ENCODE measurements at regions not wholly inside any gene's neighbourhood (a gene's known extent, or its start where the extent isn't known, plus 50 kb on each side); places are given as distances from the start of the nearest gene placed in this dataset.

DNA sequence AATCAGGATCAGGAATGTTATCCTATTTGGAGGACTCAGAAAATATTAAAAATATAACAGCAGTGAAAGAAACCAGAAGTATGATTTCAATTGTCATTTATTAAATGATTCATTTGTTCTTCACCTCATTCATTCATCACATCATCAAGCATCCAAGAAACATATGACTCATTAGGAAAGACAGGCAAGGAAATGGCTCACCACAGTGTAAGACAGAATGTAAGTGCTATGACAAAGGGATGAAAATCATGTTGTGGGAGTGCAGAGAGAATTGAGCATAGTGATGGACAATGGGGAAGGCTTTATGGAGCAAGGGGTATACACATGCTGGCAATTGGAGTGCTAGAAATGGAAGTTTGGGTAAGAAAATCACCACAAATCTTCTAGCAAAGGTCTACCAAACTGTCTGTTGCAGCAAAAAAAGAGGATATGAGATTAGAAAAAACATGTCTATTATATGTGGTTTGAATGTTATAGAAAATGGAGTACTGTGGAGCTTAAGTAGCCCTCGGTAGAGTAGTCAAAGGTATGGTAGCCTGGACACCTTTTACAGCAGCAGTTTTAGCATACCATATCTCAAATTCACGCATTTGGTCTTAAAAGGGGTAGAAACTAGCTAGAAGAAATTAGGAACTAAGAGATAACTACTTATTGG is 111.1 kb upstream of the GPR149 start:
- DNase-seq = no peak

DNA sequence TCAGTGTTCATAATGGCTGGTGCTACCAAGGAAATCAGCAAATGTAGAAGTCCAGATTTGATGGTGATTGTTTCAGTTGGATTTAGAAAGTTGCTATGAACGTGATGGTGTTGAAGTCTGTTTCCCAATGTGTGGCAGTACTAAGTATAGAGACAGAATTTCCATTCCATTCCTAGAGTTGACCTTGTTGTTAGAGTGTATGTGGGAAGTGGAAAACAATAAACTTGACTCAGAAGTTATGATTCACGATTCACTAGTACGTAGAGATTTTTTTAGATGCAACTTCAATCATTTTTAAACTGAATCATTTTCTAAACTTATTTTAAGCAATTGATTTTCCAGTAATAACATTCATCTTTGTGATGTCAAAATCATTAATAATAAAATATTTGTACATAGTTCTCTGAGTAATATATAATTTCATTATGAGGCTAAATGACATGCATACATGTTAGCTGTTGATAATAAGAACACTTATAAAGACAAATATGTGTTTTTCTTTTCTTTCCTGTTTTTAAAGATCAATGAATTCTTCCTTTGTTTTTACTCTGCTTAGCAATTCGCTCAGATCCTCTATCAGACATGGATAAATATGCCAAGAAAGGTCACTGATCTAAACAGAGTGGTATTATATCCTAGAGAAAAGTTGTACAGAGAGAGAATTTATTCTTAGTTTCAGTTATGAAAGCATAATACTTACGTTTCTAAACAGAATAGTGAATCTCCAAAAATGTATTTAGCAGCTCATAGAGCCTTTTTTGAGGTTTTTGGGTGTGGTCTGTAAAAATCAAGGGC is 108.8 kb upstream of the GPR149 start:
- DNase-seq = no peak

DNA sequence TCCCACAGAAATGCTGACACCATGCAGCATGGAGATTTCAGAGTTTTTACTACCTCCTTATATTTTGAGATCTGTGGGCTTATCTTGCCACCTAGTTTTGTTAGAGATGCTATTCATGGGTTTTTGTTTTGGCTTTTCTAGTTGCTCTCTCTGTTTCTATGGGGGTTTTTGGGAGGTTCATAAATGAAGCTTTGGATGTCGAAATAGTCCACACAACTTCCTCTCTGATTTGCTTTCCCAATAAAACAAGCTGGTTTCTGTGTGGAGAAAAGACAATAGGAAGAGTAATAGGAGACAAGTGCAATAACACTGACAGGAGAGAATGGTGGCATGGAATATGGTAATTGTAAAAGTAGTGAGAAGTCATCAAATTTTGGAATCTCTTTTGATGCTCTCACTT is 106.8 kb upstream of the GPR149 start:
- no peak for DNase-seq

DNA sequence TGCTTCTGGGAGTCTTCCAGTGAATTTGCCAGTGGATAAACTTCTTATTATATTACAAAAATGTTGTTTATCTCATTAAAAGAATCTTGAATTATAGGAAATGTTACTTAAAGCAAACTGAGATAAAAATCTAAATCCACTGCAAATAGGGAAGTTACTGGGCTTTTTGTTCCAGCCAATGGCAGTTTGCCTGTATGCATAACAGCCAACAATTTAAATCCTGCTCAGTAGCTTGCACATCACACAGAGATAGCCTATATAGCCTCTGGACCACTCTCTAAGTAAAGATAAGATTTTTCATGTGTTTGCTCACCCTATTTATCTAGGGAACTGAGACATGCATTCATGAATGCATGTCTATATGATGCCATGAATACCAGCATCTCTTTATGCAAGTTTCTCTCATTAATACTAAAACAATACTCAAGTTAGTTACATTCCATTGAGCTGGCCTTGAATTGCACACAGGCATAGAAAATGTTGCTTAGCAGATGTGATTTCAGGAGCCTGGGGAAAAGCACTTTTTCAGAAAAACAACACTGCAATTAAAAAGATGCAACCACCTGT is 92.1 kb upstream of the GPR149 start:
- no peak for DNase-seq

DNA sequence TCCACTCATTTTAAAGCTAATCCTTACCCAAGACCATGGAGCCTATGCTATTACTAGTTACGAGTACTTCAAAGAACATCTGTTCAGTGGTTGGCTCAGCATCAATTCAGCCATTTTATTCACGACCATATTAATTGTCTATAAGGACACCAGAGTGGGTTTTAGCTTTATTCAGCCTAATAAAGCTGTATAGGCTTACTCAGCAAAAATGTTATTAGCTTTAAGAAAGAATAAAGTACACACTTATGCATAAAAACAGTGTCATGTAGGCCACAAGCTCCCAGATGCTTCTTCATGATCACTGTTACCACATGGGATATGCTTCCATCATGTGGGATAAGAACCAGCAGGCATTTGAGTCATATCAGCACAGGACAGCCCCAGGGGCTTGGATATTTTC is 87.4 kb upstream of the GPR149 start:
- no peak for DNase-seq

DNA sequence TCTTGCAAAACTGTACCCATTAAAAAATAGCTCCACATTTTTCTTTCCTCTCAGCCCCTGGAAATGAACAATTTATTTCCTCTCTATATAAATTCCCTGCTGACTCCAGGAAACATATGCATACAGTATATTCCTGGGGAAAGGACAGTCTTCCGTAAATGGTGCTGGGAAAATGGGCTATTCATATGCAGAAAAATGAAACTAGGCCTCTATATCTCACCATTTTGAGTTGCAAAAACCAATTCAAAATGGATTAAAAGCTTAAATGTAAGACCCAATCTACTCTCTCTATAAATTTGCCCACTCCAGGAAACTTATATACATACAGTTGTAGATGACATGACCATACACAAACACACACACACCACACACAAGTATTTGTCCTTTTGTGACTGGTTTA is 85.9 kb upstream of the GPR149 start:
- no peak for DNase-seq

DNA sequence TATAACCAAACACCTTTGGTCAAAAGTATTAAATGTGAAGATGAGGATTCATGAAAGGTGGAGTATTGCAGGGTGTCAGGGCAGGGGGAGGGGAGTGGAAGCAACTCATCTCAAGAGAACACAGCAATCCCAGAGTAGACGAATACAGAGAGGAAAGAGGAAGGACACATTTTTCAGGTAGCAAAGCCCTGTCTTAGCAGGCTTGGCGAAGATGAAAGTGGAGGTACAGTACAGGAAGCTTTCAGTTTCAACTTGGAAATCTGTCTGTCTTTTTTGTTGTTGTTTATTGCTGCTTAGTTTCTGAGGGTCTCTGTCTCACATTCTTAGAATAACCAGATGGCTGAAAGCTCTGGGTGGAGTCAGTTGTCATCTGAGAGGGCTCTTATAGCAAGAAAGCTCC is 80.8 kb upstream of the GPR149 start:
- no peak for DNase-seq

DNA sequence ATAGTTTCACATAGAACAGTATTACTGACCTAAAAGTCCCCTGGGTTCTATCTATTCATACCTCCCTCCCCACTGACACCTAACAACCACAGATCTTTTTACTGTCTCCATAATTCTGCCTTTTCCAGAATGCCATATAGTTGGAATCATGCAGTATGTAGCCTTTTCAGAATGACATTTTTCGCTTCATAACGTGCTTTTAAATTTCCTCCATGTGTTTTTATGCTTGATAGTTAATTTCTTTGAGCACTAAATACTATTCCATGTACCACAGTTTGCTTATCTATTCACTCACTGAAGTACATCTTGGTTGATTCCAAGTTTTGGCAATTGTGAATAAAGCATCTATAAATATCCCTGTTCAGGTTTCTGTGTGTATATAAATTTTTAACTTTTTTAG is 77.7 kb upstream of the GPR149 start:
- no peak for DNase-seq

DNA sequence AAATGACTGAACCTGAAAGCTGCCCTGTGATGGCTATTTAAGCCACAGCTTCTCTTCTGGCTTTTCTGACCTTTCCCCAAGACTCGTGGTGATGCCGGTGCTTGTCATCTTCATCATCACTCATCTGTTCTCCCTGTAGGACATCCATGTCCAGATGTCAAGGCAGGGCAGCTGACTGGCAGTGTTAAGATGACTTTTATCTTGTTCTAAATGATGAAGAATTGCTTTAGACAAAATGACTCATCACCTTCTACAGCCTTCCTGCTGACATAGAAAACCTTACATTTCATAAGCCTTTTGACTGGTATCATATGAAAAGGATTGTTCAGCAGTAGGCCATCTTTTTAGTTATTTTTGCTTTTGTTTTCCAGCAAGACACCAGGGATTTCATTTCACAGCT is 67.0 kb upstream of the GPR149 start:
- no peak for DNase-seq

DNA sequence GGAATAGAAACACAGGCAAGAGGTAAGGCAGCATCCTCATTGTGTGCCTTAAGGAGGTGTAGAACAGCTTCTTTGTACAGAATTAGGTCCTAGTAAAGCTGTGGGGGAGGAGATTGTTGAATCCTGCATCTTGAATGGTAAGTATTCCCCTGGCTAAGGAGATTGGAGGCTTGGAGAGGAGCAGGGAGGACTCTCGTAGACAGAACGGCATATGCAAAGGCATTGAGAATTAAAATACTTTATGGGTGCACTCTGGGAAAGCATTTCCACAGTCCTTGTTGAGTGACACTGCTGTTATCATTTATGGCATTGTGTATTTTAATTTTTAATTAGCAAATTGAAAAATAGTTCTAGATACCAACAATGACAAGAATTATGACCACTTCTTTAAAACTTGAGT is 66.5 kb upstream of the GPR149 start:
- DNase-seq = no peak

DNA sequence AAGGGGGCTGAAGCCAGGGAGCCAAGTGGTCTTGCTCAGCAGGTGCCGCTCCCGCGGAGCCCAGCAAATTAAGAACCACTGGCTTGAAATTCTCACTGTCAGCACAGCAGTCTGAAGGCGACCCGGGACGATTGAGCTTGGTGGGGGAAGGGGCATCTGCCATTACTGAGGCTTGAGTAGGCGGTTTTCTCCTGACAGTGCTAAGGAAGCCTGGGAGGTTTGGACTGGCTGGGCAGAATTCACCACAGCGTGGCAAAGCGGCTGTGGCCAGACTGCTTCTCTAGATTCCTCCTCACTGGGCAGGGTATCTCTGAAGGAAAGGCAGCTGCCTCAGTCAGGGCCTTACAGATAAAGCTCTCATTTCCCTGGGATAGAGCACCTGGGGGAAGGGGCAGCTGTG is 57.0 kb upstream of the GPR149 start:
- no peak for DNase-seq

DNA sequence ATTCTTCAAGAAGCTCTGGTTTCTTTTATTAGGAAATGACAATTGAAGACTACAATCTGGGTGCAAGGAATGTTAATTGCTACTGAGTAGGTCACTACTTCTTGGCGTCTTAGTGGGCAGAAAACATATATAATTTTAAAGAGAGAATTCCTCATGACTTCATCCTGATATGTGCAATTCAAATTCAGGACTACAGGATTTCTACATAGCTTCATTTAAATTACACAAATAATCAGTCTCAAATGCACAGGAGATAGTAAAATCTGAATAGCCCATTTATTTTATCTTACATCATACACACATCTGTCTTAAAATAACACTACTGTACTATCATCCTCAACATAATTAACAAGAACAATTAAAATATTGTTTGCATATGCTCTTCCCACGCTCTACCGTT is 52.5 kb upstream of the GPR149 start:
- DNase-seq = no peak

DNA sequence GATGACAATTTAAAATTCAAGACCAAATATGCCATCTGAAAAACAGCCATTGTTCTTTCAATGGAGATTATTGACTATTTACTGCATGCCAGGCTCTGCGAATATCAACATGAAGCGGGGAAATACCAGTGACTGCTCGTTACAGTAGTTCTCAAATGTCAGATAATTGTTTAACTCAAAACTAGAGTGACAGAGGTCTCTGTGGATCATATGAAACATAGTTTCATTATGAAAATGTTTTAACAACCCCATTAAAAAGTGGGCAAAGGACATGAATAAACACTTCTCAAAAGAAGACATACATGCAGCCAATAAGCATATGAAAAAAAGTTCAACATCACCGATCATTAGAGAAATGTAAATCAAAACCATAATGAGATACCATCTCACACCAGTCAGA is 50.0 kb upstream of the GPR149 start:
- no peak for DNase-seq
